ENCODE measurements at regions not wholly inside any gene's neighbourhood (a gene's known extent, or its start where the extent isn't known, plus 50 kb on each side); places are given as distances from the start of the nearest gene placed in this dataset.

- H3K27me3 ChIP-seq (ENCODE audit: control insufficient read depth in 3 of 3, insufficient read depth in 3 of 3, low read length in 2 of 3): no peaks in the 10 kb centered on the region
- TF ChIP-seq CTCF (IDR thresholded peaks at IDR 0.05; ENCODE audit: control extremely low read depth, extremely low read depth): no peak
- DNase-seq (no peak), ATAC-seq (ENCODE audit: insufficient read depth, low FRiP score) (no peak)
- no peaks in the 10 kb centered on the region for H3K36me3 ChIP-seq (ENCODE audit: control insufficient read depth in 4 of 4, insufficient read depth in 4 of 4, low read length in 4 of 4)
- H3K4me3 ChIP-seq: no peak overlapping the region
- H3K9me3 ChIP-seq (ENCODE audit: control insufficient read depth in 4 of 4, insufficient read depth in 3 of 4, low read length in 3 of 4): peaks cover 0 to 5% (median 0%) of the 10 kb centered on the region in 4 donors
- no peak overlapping the region for H3K27ac ChIP-seq (ENCODE audit: low read depth in 1 of 2, low read length in 1 of 2)
- no peak overlapping the region for H3K9ac ChIP-seq (ENCODE audit: insufficient read depth in 1 of 2, low read length in 2 of 2)
- H3K4me1 ChIP-seq (ENCODE audit: control insufficient read depth in 5 of 5, insufficient read depth in 5 of 5, low read length in 5 of 5): peaks cover 0 to 7% (median 2%) of the 10 kb centered on the region in 5 donors
- WGBS, 2 donors: 72 to 80% methylated on average over 1 of the region's 1 CpG
These were observed 218.3 kb upstream of the IER5L start for GRCh38 chr9:129396365-129396708.

GRCh38 chr9:129395633-129396364 is 217.7 kb upstream of the IER5L start:
- H3K9ac ChIP-seq (ENCODE audit: insufficient read depth in 1 of 2, low read length in 2 of 2): no peak overlapping the region
- no peak for TF ChIP-seq CTCF (IDR thresholded peaks at IDR 0.05; ENCODE audit: control extremely low read depth, extremely low read depth)
- WGBS, 2 donors: 56 to 93% methylated on average over 3 of the region's 3 CpGs

GRCh38 chr9:129394886-129395279 is 216.8 kb upstream of the IER5L start:
- Histone ChIP-seq H3K4me3 (no peak overlapping the region), H3K27ac (ENCODE audit: low read depth in 1 of 2, low read length in 1 of 2) (no peak overlapping the region), H3K27me3 (ENCODE audit: control insufficient read depth in 3 of 3, insufficient read depth in 3 of 3, low read length in 2 of 3) (no peaks in the 10 kb centered on the region), H3K9me3 (ENCODE audit: control insufficient read depth in 4 of 4, insufficient read depth in 3 of 4, low read length in 3 of 4) (peaks cover 0 to 5% (median 0%) of the 10 kb centered on the region in 4 donors), H3K36me3 (ENCODE audit: control insufficient read depth in 4 of 4, insufficient read depth in 4 of 4, low read length in 4 of 4) (no peaks in the 10 kb centered on the region), H3K9ac (ENCODE audit: insufficient read depth in 1 of 2, low read length in 2 of 2) (no peak overlapping the region), H3K4me1 (ENCODE audit: control insufficient read depth in 5 of 5, insufficient read depth in 5 of 5, low read length in 5 of 5) (peaks cover 0 to 7% (median 2%) of the 10 kb centered on the region in 5 donors)
- ATAC-seq (ENCODE audit: insufficient read depth, low FRiP score): no peak
- no peak for TF ChIP-seq CTCF (IDR thresholded peaks at IDR 0.05; ENCODE audit: control extremely low read depth, extremely low read depth)
- 84 to 96% methylated on average over 3 of the region's 3 CpGs for whole genome bisulfite sequencing, 2 donors
- DNase-seq: no peak

More at GRCh38 chr9:129395633-129396364, 217.7 kb upstream of the IER5L start:
- Histone ChIP-seq H3K27ac (ENCODE audit: low read depth in 1 of 2, low read length in 1 of 2) (no peak overlapping the region), H3K27me3 (ENCODE audit: control insufficient read depth in 3 of 3, insufficient read depth in 3 of 3, low read length in 2 of 3) (no peaks in the 10 kb centered on the region), H3K36me3 (ENCODE audit: control insufficient read depth in 4 of 4, insufficient read depth in 4 of 4, low read length in 4 of 4) (no peaks in the 10 kb centered on the region), H3K4me3 (no peak overlapping the region), H3K4me1 (ENCODE audit: control insufficient read depth in 5 of 5, insufficient read depth in 5 of 5, low read length in 5 of 5) (peaks cover 0 to 7% (median 2%) of the 10 kb centered on the region in 5 donors), H3K9me3 (ENCODE audit: control insufficient read depth in 4 of 4, insufficient read depth in 3 of 4, low read length in 3 of 4) (peaks cover 0 to 5% (median 0%) of the 10 kb centered on the region in 4 donors)
- ATAC-seq (ENCODE audit: insufficient read depth, low FRiP score): no peak
- no peak for DNase-seq

All from lung (tissue), 11 donors.